ENCODE measurements at regions not wholly inside any gene's neighbourhood (a gene's known extent, or its start where the extent isn't known, plus 50 kb on each side); places are given as distances from the start of the nearest gene placed in this dataset.

DNA sequence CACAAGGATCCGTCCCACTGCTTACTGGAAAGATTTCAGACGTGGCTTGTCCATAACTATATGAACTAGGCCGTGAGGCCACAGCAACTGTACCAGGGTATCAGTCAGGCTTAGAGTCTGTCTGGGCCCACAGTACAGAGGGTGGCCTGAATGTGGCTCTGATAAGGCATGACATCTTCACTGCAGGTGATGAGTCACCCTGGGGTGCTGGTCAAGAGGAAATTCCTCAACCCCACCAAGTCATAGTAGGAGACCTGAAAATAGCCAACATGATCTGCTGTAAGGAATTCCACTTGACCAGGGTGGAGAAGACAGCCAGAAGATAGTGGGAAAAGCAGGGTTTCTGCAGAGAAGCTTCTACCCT, 107.7 kb downstream of the INHBB start:
- no peak for DNase-seq (ENCODE audit: low read depth in 3 of 3, low spot score in 2 of 3)

DNA sequence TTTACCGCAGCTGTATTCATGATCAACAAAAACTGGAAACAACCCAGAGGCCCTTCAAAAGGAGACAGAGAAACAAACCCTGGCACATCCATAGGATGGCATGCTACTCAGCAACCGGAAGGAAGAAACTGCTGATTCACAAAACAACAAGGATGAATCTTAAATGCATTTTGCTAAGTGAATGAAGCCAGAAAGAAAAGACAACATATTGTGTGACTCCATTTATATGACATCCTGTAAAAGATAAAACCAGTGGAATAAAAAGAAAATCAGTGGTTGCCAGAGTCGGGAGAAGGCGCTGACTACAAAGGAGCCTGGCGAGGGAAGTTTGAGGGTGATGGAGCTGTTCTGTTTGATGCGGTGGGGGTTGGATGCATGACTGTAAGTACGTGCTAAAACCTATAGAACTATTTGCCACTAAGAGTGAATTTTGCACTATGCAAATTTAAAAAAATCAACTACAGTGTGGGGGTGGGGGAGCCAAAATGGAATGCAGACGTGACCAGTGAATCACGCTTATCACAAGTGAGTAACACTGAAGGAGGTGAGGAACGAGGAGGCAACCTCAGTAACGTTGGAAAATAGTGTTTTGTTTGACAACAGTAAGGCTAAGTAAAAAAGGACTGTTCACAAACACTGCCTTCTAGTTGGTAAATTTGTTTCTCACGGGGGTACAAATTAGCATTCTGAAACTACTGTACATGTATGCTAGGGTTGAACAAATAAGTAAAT, 108.9 kb downstream of the INHBB start:
- no peak for DNase-seq (ENCODE audit: low read depth in 3 of 3, low spot score in 2 of 3)

DNA sequence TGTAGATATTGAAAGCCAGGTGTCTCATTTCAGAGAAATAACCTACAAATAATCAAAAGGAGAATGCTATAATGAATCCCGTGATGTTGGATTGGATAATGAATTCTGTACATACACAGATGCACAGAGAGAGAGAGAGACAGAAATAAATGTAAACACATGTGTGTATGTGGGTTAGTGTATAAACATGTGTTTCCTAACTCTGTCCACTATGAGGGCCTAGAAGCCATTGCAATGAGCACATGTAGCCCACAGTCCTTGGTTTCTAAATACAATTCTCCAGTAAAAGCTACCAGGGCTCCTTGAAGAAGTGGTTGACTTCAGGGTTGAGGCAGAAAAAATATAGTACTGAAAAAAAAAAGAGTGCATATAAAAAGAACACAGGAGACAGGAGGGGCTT, 109.5 kb downstream of the INHBB start:
- no peak for DNase-seq (ENCODE audit: low read depth in 3 of 3, low spot score in 2 of 3)

DNA sequence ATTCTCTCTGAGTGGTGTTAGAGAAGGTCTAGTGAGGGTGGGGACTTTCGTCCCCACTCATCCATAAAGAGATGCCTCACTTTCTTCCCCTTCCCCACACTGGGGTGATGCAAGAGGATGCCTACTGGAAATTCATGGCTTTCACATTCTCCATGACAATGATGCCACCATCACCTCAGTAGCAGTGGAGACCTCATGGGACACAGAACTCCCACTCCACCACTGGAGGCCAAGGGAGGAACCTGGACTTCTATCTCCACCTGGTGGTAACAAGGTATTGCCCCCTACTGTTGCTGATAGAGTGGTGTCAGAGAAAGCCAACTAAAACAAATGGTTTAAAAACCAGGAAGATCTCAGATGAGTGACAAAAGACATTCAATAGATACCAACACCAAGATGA, 110.9 kb downstream of the INHBB start:
- DNase-seq (ENCODE audit: low read depth in 3 of 3, low spot score in 2 of 3), result no peak

DNA sequence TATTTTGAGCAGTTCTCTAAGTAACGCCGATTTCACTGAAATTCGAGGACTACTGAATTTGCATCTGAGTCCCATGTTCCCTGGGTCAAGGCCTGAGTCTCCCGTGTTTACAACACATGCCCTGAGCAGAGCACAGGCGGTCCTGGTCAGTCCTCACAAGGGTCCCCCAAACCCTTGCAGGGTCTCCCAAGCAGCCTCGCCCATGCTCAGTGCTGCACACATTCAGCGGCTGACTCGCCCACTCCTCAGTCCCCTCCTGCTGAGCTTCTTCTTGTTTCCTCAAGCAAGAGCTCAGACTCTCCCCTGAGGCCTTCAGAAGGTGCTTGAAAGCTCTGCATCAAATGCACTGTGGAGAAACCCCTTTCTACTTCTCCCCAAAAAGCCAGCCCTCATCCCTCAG, 114.6 kb downstream of the INHBB start:
- DNase-seq (ENCODE audit: low read depth in 3 of 3, low spot score in 2 of 3), result no peak

DNA sequence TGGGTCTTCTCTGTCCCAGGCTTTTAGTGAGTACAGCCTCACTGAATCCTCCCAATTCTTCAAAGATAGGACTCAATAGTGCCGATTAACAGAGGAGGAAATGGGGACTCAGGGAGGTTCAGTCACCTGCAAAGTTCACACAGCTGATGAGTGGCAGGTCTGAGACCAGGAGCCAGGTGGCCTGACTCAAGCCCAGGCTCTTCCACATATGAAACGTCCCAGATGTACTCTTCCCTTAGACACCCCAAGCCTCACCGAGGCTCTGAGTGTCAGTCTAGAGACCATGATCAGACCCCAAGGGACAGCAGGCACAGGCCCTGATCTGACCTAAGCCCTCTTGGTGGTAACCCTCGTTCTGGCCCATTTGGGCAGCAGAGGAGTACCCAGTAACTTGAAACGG, 115.2 kb downstream of the INHBB start:
- DNase-seq (ENCODE audit: low read depth in 3 of 3, low spot score in 2 of 3), result no peak

DNA sequence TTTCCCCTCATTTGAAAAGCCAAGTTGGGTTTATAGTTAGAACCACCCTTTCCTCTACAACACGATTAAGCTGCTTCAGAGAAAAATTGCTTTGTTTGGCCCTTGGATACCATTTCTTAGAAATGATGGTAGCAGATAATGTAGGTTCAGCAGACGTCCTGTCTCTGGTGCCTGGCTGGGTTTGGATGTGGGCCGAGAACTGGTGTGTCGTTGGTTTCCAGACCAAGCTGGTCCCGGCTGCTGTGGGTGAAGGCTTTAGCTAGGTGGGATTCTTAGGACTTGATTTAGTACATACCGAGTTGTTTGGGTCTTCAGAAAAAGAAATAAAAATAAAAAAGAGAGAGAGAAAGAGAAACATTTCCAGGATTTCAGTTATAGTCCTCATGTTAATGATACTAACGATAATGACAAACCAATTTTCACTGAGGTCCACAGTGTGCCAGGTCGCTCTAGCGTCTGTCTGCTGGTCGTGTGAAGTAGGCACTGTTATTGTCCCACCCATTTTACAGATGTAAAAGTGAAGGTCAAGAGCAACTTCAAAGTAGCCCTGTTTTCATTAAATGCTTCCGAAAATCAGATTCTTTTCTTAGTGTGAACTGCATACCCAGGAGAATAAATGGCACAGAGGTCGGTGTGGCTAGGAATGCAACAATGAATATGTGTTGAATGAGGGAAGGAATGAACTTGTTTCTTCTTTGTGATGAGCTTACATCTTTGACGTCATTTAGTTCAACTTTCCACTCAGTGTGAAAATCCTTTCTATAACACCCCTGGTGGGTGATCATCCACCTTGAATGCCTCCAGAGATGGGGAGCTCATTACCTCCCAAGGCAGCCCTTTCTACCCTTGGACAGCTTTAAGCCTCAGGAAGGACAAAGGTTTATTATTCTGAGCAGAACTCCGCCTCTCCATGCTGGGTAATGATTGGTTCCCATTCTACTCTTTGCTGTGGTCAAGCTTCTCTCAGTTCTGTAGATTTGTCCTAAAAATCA, 115.9 kb downstream of the INHBB start:
- DNase-seq (ENCODE audit: low read depth in 3 of 3, low spot score in 2 of 3), result no peak

DNA sequence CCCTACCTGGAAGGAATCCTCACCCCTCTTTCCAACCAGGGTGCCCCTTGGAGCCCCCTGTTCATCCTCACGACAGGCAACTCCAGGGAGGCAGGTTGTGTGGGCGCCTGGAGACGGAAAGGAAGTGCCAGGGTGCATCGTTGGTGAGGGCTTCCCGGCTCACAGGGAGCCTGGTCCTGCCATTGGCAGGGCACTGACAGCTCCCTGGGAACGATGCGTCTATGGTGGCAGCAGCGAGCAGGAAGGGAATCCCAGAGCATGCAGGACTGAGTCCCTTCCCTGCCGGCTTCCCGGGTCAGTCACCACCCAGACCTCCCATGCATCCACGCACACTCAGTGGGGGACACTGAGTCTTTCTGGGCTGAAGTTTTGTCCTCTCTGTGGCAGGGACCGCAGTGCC, 117.6 kb downstream of the INHBB start:
- no peak for DNase-seq (ENCODE audit: low read depth in 3 of 3, low spot score in 2 of 3)

DNA sequence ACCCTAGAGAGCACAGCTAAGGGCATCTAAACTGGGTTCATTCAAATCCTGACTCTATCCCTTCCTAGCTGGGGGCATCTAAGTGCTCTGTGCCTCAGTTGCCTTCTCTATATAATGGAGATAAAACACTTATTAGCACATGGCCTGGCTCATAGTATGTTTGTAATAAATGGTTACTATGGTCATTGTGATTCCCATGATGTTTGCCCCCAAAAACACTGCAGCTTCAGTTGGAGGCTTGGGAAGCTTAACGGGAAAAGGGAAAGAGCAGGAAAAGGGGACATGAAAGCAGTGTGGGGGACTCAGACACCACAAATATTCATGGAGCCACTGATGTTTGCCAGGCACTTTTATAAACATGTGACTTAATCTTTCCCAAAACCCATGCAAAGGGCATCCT, 118.1 kb downstream of the INHBB start:
- DNase-seq (ENCODE audit: low read depth in 3 of 3, low spot score in 2 of 3), result no peak

DNA sequence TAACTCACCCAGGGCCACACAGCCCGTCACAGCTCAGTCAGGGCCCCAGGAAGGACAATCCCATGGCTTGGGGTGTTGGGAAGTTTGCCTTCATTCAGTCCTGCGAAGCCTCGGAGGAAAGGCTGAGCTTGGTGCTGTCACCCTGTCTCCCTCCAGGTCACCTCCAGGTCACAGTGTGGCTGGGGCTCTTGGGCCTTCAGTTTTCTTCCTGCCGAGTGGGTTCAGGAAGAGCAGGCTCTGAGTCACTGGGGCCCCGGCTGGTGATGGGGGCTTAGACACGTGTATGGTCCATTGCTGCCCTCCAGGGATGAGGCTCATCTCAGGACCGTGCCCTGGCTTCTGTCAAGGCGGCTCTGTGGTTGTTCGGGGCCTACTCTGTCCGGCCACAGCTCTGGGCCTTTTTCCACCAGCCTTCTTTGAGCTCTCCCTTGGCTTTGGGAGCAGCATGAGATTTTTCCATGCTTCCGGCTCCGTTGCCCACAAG, 118.6 kb downstream of the INHBB start:
- no peak for DNase-seq (ENCODE audit: low read depth in 3 of 3, low spot score in 2 of 3)

DNA sequence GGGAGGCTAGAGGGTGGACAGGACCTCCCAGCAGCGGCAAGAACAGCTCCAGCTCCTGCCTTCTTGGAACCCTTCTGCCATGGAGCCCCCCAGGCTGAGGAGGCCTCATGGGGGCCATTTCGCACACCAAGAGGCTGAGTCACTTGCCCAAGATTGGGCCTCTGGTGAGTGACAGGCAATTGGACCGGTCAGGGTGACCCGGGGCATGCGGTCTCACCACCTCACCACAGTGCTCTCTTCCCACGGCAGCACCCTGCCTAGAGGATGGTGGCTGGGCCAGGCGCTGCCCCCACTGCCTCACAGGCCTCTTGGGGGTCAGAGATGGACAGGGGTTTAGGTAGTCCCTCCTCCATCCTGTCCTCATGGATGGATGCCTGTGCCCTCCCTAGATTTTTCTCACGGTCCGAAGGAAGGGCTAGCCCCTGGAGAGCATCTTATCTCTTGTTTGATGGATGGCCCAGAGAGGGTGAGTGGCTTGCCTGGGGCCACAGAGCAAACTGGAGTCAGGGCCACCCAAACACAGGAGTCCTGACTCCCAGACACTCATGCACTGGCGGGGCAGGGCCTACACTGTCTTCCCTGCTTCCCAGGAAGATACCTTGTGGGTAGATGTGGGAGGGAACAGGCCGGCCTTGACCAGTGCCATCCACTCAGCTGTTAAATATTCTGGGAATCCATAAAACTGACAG, 119.2 kb downstream of the INHBB start:
- DNase-seq (ENCODE audit: low read depth in 3 of 3, low spot score in 2 of 3), result no peak

DNA sequence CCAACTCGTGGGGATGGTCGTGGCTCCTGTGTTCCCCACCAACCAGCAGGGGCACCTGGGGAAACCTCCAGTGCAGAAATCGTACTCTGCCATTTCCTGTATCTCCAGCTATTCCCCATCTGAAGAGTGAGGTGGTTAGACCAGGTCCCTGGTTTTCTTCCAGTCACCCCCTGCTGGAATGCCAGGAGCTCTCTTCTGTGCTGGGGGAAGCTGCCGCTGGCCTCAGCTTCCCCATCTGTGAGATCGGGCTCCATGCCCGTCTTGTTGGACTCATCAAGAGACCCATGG, 119.7 kb downstream of the INHBB start:
- no peak for DNase-seq (ENCODE audit: low read depth in 3 of 3, low spot score in 2 of 3)

DNA sequence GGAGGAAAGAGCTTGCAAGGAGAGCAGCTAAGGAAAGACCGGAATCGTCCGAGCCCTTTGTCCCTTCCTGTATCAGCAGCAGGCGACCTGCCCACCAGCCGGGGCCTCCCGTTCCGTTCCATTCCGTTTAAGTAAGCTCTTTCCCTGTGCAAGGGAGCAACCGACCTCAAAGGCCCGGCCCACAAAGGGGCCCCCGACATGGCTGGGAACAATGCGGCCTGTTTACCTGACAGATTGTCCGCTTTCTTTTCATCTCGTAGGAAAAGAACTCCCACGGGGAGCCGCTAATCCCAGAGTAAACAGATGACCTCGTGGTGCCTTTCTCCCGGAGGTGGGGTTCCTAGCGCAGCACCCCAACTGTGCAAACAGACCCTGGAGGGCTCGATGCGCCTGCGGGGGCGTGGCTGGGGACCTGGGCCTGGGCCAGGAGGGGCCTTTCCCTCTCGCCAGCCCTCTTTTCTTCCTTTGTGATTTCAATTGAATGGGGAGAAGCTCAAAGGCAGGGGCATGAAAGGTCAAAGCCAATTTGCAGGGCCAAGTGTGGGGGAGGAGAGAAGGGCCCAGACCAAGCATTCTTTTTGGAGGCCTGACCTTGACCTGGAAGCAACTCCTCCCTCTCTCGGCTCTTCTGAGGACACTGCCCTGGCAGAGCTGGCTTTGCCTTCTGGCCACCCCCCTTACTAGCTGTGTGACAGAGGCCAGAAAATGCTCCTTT, 120.2 kb downstream of the INHBB start:
- no peak for DNase-seq (ENCODE audit: low read depth in 3 of 3, low spot score in 2 of 3)

DNA sequence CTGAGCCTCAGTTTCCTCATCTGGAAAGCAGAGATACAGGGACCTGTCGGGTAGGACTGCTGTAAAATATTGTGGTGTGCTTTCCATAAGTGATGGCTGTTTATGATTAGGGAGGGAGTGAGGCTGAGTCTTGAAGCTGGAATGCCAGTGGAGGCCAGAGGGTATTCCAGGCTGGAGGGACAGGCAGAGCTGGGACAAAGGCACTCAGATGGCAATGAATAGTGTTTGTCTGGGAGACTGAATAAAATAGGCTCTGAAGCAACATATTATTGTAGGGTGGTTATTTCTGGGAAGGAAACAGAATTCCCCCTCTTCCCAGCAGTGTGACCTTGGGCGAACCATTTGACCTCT, 120.7 kb downstream of the INHBB start:
- no peak for DNase-seq (ENCODE audit: low read depth in 3 of 3, low spot score in 2 of 3)

DNA sequence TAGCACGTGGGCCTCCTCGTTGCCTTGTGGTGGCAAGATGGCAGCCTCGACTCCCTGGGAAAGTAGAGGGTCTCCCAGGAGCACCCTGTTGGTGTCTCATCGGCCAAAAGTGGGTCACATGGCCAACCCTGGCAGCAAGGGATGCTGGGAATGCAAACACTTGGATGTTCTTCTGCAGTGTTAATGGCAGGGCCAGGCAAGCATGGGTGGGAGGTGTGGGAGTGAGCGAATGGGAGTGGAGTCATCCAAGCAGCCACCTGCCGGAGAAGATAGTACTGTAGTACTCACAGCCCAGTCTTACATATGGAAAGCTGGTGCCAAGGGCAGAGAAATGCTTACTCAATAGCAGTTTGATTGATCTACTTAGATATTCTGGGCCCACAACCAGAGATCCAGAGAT, 122.2 kb downstream of the INHBB start:
- DNase-seq (ENCODE audit: low read depth in 3 of 3, low spot score in 2 of 3), result no peak

DNA sequence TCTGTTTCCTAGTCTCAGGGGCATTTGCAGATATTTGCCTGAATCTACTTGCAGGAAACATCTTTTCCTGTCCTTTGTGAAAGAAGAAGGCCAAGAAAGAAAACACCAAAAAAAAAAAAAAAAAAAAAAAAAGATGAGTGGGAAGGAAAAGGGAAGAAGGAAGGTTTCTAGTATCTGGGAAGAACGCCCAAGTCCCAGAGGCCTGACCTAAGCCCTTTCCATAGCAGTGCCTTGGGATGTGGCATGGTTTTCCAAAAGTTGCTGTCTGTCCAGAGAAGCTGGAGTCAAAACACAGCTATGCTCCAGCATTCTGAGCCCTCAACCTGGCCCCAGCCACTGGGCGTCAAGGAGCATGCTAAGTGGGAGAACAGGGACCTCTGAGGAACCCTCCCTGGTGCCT, 123.5 kb downstream of the INHBB start:
- DNase-seq (ENCODE audit: low read depth in 3 of 3, low spot score in 2 of 3), result no peak

DNA sequence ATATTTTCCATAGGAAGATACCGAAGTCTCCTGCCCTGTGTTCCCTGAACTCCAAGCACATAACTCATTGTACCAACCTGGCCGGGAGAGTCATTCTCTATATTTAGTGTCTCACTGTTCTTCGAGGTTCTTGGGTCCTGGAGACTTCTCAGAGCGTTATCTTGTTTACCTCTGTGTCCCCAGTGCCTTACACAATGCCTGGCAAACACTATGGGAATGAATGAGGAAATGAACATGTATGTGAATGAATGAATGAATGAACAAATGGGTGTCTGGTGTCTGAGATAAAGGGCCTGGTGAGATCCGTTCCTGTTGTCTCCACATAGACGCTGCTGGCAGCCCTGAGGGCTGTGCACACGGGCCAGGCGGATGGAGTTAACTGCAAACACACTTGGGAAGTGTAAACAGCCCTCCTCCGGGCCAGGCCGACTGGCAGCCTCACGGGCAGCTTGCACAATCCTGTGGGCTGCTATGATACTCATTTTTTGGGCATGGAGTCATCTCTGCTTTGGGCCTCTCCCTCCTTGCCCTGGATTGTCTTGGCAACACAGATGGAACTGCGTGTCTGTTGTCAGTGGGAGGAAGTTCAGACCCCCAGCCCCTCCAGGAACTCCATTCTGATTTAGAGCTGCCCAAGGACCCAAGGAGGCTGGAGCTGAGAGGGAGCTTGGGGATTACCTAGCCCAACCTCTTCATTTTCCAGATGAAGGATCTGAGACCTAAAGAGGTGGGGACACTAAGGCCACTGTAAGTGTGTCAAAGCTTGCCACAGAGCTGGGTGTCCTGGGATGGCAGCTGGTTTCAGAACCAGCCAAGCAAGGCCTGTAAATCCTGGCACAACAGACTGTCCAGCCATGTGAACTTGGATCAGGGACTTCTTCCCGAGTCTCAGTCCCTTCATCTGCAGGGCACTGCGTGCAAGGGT, 124.4 kb downstream of the INHBB start:
- DNase-seq (ENCODE audit: low read depth in 3 of 3, low spot score in 2 of 3), result no peak

DNA sequence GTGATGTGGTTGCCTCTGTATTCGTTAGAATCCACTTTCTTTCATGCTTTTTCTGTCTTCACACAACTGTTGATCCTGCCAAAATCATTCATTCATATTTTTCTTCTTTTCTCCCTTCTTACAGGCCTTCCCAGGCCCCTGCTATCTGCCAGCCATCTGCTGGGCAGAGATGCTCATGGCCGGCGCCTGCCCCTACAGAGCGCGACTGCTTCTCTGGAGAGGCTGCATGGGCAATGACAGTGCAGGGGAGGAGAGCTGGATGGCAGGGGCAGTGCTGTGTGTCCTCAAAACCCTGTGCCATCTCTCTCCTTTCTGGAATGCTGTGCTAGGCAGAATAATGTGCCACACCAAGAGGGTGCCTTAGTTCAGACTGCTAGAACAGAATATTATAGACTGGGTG, 125.2 kb downstream of the INHBB start:
- DNase-seq (ENCODE audit: low read depth in 3 of 3, low spot score in 2 of 3), result no peak

DNA sequence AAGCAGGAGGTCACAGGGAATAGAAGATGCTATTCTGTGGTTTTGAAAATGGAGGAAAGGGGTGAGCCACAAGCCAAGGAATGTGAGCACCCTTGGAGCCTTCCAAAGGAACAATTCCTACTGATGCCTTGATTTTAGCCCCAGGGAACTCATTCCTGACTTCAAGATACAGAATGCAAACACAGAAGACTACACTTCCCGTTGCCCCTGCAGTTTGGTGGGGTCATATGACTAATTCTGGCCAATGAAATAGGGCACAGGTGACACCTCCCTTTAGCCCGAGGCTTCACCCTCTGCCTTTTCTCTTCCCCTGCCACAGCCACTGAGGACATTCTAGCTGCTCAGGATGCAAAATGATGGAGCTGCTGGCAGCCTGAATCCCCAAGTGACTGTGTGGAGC, 126.1 kb downstream of the INHBB start:
- DNase-seq (ENCODE audit: low read depth in 3 of 3, low spot score in 2 of 3), result no peak

DNA sequence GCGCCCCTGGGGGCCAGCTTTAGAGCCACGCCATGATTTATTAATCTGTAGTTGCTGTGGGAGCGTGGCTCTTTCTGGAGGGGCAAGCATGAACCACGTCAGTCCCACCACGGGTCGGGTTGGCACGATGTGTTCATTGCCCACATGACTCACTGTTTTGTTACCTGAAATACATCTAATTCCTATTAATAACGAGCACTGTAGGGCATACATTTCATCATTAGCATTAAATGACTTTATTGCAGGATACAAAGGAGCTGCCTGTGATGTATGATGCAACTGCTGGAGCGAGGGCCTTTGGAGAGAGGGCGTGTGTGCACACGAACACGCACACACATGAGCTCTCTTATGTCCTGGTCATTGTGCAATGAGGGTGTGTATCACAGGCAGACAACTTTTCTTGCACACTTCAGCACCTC, 127.0 kb downstream of the INHBB start:
- DNase-seq (ENCODE audit: low read depth in 3 of 3, low spot score in 2 of 3), result no peak

Measured in right renal cortex interstitium (tissue), 3 donors.